CD8-positive, alpha-beta memory T cell (primary cell): ENCODE measurements at regions not wholly inside any gene's neighbourhood (a gene's known extent, or its start where the extent isn't known, plus 50 kb on each side); places are given as distances from the start of the nearest gene placed in this dataset.

ENCODE experiments used
- CTCF ChIA-PET: fragments of 350-600 bp; sonication (Branson Sonifier 250); formaldehyde crosslinking; loops from one replicate; lab custom pipeline; 2021; ENCODE audit warnings: antibody characterized with exemption; lab: Charles Lee
- POLR2A ChIA-PET: fragments of 350-600 bp; sonication (Branson Sonifier 250); formaldehyde crosslinking; loops from one replicate; lab custom pipeline; 2021; ENCODE audit warnings: antibody characterized with exemption; lab: Charles Lee
- DNase-seq, 5 donors: peaks; one replicate each; pipeline versions ENCODE4 v3.0.0 to v3.0.0-alpha.2; 2020 to 2022; ENCODE audit warnings: mixed read lengths in 1 of 5
- H3K27ac ChIP-seq: one replicate; pipeline ENCODE4 v1.7.0; 2013; ENCODE audit warnings: low read depth, mild to moderate bottlenecking, low read length, moderate library complexity
- H3K27me3 ChIP-seq: 2 replicates; pipeline ENCODE4 v1.7.0; 2013; ENCODE audit warnings: low read length, mild to moderate bottlenecking; ENCODE audit not compliant: insufficient read depth, poor library complexity, severe bottlenecking
- H3K36me3 ChIP-seq: 2 replicates; pipeline ENCODE4 v1.7.0; 2013; ENCODE audit warnings: mild to moderate bottlenecking, low read length, moderate library complexity; ENCODE audit not compliant: insufficient read depth
- H3K4me1 ChIP-seq: 2 replicates; pipeline ENCODE4 v1.7.0; 2013; ENCODE audit warnings: mild to moderate bottlenecking, low read length, moderate library complexity; ENCODE audit not compliant: insufficient read depth
- H3K4me3 ChIP-seq: 2 replicates; pipeline ENCODE4 v1.7.0; 2013; ENCODE audit warnings: mild to moderate bottlenecking, low read length
- H3K9me3 ChIP-seq: 2 replicates; pipeline ENCODE4 v1.7.0; 2013; ENCODE audit warnings: mild to moderate bottlenecking, low read length
- H3K27ac Mint-ChIP-seq, 8 donors: one replicate each; pipeline ENCODE4 v1.8.0; 2020 to 2021; ENCODE audit warnings: mixed read lengths in 8 of 8, mild to moderate bottlenecking in 6 of 8, inconsistent platforms in 3 of 8, moderate library complexity in 3 of 8
- H3K27me3 Mint-ChIP-seq, 2 donors: one replicate each; pipeline ENCODE4 v1.8.0; 2020 to 2021; ENCODE audit warnings: mixed read lengths in 2 of 2, mild to moderate bottlenecking in 1 of 2, moderate library complexity in 1 of 2
- H3K36me3 Mint-ChIP-seq, 3 donors: one replicate each; pipeline ENCODE4 v1.8.0; 2020 to 2021; ENCODE audit warnings: mixed read lengths in 3 of 3, inconsistent platforms in 1 of 3, mild to moderate bottlenecking in 1 of 3
- H3K4me1 Mint-ChIP-seq, 3 donors: one replicate each; pipeline ENCODE4 v1.8.0; 2020 to 2021; ENCODE audit warnings: mixed read lengths in 3 of 3, inconsistent platforms in 1 of 3, mild to moderate bottlenecking in 1 of 3
- H3K4me3 Mint-ChIP-seq, 7 donors: one replicate each; pipeline ENCODE4 v1.8.0; 2020 to 2021; ENCODE audit warnings: mixed read lengths in 7 of 7, mild to moderate bottlenecking in 6 of 7, moderate library complexity in 4 of 7, inconsistent platforms in 2 of 7
- H3K9me3 Mint-ChIP-seq, 5 donors: one replicate each; pipeline ENCODE4 v1.8.0; 2020 to 2022; ENCODE audit warnings: mixed read lengths in 5 of 5, mild to moderate bottlenecking in 3 of 5, moderate library complexity in 2 of 5, inconsistent platforms in 1 of 5

- DNase-seq = no peak
- no peaks in the 10 kb centered on the region for H3K36me3 ChIP-seq
- no peaks in the 10 kb centered on the region for H3K9me3 ChIP-seq
- POLR2A ChIA-PET = no interaction called here
- Mint-ChIP-seq H3K4me1 (peaks cover 0 to 10% (median 2%) of the 10 kb centered on the region in 3 donors), H3K4me3 (no peak overlapping the region), H3K9me3 (no peaks in the 10 kb centered on the region), H3K36me3 (no peaks in the 10 kb centered on the region), H3K27me3 (peaks cover 5 to 8% of the 10 kb centered on the region in 2 donors), H3K27ac (no peak overlapping the region)
- no peak overlapping the region for H3K27ac ChIP-seq
- H3K27me3 ChIP-seq = no peaks in the 10 kb centered on the region
- CTCF ChIA-PET = no interaction called here
- H3K4me1 ChIP-seq = no peaks in the 10 kb centered on the region
- no peak overlapping the region for H3K4me3 ChIP-seq
Measured at GRCh38 chr12:67427336-67427735, 158.2 kb downstream of the CAND1 start.

- ChIA-PET POLR2A (no interaction called here), CTCF (interaction anchor here (0.8 kb wide), 1 partner anchor 515 kb away, joined by 3 read pairs; no protein-coding TSS in a partner anchor)
- Mint-ChIP-seq H3K27me3 (peaks cover 5 to 7% of the 10 kb centered on the region in 2 donors), H3K4me3 (no peak overlapping the region), H3K27ac (no peak overlapping the region), H3K4me1 (peaks cover 0 to 10% (median 2%) of the 10 kb centered on the region in 3 donors), H3K36me3 (peaks cover 0 to 2% (median 0%) of the 10 kb centered on the region in 3 donors), H3K9me3 (no peaks in the 10 kb centered on the region)
- Histone ChIP-seq H3K27ac (no peak overlapping the region), H3K36me3 (no peaks in the 10 kb centered on the region), H3K9me3 (no peaks in the 10 kb centered on the region), H3K4me1 (no peaks in the 10 kb centered on the region), H3K4me3 (no peak overlapping the region), H3K27me3 (no peaks in the 10 kb centered on the region)
- DNase-seq = no peak
Measured at GRCh38 chr12:67428431-67428830, 159.3 kb downstream of the CAND1 start.

GRCh38 chr12:67430708-67431335 lies 161.7 kb downstream of the CAND1 start:
- no peak overlapping the region for H3K27ac Mint-ChIP-seq
- H3K36me3 ChIP-seq = no peaks in the 10 kb centered on the region
- DNase-seq = no peak
- no peaks in the 10 kb centered on the region for H3K9me3 ChIP-seq
- H3K27ac ChIP-seq = no peak overlapping the region
- H3K9me3 Mint-ChIP-seq = no peaks in the 10 kb centered on the region
- H3K27me3 ChIP-seq = no peaks in the 10 kb centered on the region
- no peak overlapping the region for H3K4me3 ChIP-seq
- peaks cover 0 to 2% (median 0%) of the 10 kb centered on the region in 3 donors for H3K36me3 Mint-ChIP-seq
- peaks cover 0 to 9% (median 2%) of the 10 kb centered on the region in 3 donors for H3K4me1 Mint-ChIP-seq
- POLR2A ChIA-PET = no interaction called here
- H3K4me1 ChIP-seq = no peaks in the 10 kb centered on the region
- H3K4me3 Mint-ChIP-seq = no peak overlapping the region
- H3K27me3 Mint-ChIP-seq = peaks cover 3 to 5% of the 10 kb centered on the region in 2 donors
- CTCF ChIA-PET = interaction anchor here (1.5 kb wide), 1 partner anchor 11 kb away, joined by 3 read pairs; no protein-coding TSS in a partner anchor

DNA sequence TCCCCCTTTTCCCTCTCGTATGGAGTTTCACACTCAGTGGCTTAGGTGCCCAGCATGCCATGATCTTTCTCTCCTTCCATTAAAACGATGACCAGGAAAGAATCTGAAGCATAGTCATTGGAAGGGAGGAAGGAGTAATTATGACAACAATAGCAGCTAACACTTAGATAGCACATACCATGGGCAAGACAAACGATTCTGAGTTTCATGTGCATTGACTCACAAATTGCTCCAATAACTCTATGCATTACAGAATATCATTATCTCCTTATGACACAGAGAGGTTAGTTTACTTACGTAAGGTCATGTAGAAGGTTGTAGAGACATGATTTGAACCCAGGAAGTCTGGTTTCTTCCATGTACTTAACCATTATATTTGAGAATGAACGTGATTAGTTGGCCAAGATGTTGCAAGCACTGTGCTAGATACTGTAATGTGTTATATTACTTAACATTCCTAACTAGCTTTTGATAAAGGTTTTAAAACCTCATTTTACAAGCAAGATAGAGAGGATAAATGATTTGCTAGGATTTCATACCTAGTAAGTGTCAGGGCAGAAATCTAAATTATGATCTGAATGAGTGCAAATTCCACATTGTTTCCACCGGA lies 162.4 kb downstream of the CAND1 start:
- CTCF ChIA-PET = interaction anchor here (1.5 kb wide), 1 partner anchor 10 kb away, joined by 3 read pairs; no protein-coding TSS in a partner anchor
- H3K9me3 Mint-ChIP-seq = no peaks in the 10 kb centered on the region

DNA sequence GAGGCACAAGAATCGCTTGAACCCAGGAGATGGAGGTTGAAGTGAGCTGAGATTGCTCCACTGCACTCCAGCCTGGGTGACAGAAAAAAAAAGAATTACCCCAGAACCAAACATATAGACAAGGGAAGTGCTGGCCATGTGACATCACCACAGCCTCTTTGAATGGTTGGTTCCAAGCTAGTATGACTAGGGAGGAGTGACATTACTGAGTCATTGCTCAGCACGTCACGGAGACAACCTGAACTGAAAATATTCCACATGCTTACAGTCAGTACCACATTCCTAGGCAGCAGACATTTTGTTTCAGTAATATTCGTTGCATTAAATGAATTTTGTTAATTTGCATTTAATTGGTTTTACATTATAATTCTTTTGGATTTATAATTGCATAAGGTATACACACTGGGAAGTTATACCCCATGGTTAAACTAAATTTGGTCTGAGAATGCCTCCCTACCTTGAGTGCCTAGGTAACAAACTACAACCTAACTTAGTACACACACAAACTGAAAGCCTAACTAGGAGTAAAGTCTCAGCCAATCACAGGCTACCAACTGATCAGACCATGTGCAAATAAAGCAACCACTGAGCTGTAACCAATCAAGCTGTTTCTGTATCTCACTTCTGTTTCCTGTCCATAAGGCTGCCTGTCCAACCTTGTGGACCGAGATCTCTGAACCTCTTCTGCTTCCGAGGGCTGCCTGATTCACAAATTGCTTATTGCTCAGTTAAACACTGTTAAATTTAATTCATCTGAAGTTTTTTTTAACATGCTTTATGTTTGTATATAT lies 164.4 kb downstream of the CAND1 start:
- Histone ChIP-seq H3K4me1 (no peaks in the 10 kb centered on the region), H3K27me3 (no peaks in the 10 kb centered on the region), H3K4me3 (no peak overlapping the region), H3K27ac (no peak overlapping the region), H3K36me3 (no peaks in the 10 kb centered on the region), H3K9me3 (no peaks in the 10 kb centered on the region)
- H3K27me3 Mint-ChIP-seq = no peaks in the 10 kb centered on the region
- H3K9me3 Mint-ChIP-seq = no peaks in the 10 kb centered on the region
- DNase-seq = no peak
- H3K36me3 Mint-ChIP-seq = peaks cover 0 to 2% (median 1%) of the 10 kb centered on the region in 3 donors
- ChIA-PET POLR2A (interaction anchor here (0.5 kb wide), 1 partner anchor 21 kb away, joined by 4 read pairs; no protein-coding TSS in a partner anchor), CTCF (interaction anchor here (1.9 kb wide), 1 partner anchor 197 kb away, joined by 4 read pairs; no protein-coding TSS in a partner anchor)
- peaks cover 9 to 14% (median 10%) of the 10 kb centered on the region in 3 donors for H3K4me1 Mint-ChIP-seq
- H3K4me3 Mint-ChIP-seq = no peak overlapping the region
- no peak overlapping the region for H3K27ac Mint-ChIP-seq

More for the DNA sequence above, 162.4 kb downstream of the CAND1 start:
- no peak overlapping the region for H3K4me3 Mint-ChIP-seq
- POLR2A ChIA-PET = no interaction called here
- no peak for DNase-seq
- peaks cover 0 to 3% (median under 1%) of the 10 kb centered on the region in 3 donors for H3K4me1 Mint-ChIP-seq
- H3K9me3 ChIP-seq = no peaks in the 10 kb centered on the region
- H3K4me3 ChIP-seq = no peak overlapping the region
- H3K36me3 Mint-ChIP-seq = peaks cover 0 to 2% (median 0%) of the 10 kb centered on the region in 3 donors
- no peaks in the 10 kb centered on the region for H3K4me1 ChIP-seq
- H3K27ac Mint-ChIP-seq = no peak overlapping the region
- no peak overlapping the region for H3K27ac ChIP-seq
- H3K27me3 ChIP-seq = no peaks in the 10 kb centered on the region
- H3K27me3 Mint-ChIP-seq = peaks cover 3 to 5% of the 10 kb centered on the region in 2 donors
- no peaks in the 10 kb centered on the region for H3K36me3 ChIP-seq

DNA sequence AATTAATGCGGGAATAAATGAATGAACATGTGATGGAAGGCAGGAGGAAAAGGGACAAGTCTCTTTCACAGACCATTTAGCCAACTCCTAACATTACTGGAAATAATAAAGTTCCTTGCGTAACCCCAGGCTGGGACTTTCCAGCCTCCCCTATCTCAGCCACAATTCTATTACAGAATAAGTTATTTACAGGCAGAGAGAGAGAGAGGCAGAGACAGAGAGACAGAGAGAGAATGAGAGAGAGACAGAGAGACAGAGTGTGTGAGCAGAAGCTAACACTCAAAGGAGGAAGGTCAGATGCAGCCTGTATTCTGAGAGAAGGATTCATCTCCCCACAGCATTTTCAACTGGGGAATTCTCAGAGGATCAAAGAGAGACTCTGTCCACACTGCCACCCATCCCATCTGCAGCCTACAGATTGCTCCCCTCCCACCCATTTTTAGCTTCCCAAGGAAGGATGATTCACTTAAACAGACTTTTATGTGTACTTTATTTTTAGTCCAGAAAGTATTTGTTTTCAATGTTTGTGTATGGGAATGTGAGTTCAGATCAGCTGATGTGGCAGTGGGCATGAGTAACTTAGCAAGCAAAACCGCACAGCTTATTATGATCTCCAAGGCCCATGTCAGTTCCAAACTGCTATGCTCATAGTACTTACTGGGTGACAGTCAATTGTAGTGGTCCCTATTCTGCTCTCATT lies 165.7 kb downstream of the CAND1 start:
- H3K4me3 Mint-ChIP-seq = no peak overlapping the region
- peaks cover 0 to 6% (median 2%) of the 10 kb centered on the region in 3 donors for H3K36me3 Mint-ChIP-seq
- peaks cover 0 to 1% of the 10 kb centered on the region in 2 donors for H3K27me3 Mint-ChIP-seq
- peak overlapping the region in 1 of 8 donors; percentile 43 for H3K27ac Mint-ChIP-seq
- H3K9me3 ChIP-seq = no peaks in the 10 kb centered on the region
- H3K4me1 ChIP-seq = no peaks in the 10 kb centered on the region
- no peaks in the 10 kb centered on the region for H3K9me3 Mint-ChIP-seq
- ChIA-PET POLR2A (no interaction called here), CTCF (interaction anchor here (1.9 kb wide), 1 partner anchor 196 kb away, joined by 4 read pairs; no protein-coding TSS in a partner anchor)
- no peaks in the 10 kb centered on the region for H3K27me3 ChIP-seq
- no peak for DNase-seq
- no peak overlapping the region for H3K4me3 ChIP-seq
- no peaks in the 10 kb centered on the region for H3K36me3 ChIP-seq
- no peak overlapping the region for H3K27ac ChIP-seq
- H3K4me1 Mint-ChIP-seq = peaks cover 9 to 17% (median 10%) of the 10 kb centered on the region in 3 donors

- H3K27me3 ChIP-seq = no peaks in the 10 kb centered on the region
- H3K4me3 ChIP-seq = no peak overlapping the region
- Mint-ChIP-seq H3K27me3 (peaks cover 0 to 1% of the 10 kb centered on the region in 2 donors), H3K4me1 (peaks cover 11 to 17% (median 13%) of the 10 kb centered on the region in 3 donors), H3K27ac (no peak overlapping the region), H3K36me3 (peaks cover 0 to 6% (median 2%) of the 10 kb centered on the region in 3 donors), H3K4me3 (no peak overlapping the region), H3K9me3 (no peaks in the 10 kb centered on the region)
- DNase-seq = no peak
- no peaks in the 10 kb centered on the region for H3K36me3 ChIP-seq
- CTCF ChIA-PET = interaction anchor here (1.0 kb wide), 1 partner anchor 194 kb away, joined by 3 read pairs; no protein-coding TSS in a partner anchor
- no peak overlapping the region for H3K27ac ChIP-seq
- no peaks in the 10 kb centered on the region for H3K9me3 ChIP-seq
- POLR2A ChIA-PET = interaction anchor here (0.6 to 0.7 kb wide), 2 partner anchors 78 to 82 kb away, joined by 3 to 13 read pairs; no protein-coding TSS in a partner anchor
- H3K4me1 ChIP-seq = peaks cover 2% of the 10 kb centered on the region
Measured at GRCh38 chr12:67436230-67436629, 167.1 kb downstream of the CAND1 start.
